Stimulated activated naive B cell treated with anti-CD40 and anti-IgM and Interleukin-4, amounts not matched to agents 10 μg/mL and 1 μg/mL and 100 μg/mL, for 72 hours (primary cell): ENCODE measurements at regions not wholly inside any gene's neighbourhood (a gene's known extent, or its start where the extent isn't known, plus 50 kb on each side); places are given as distances from the start of the nearest gene placed in this dataset.
"Not testable (repeated sequence)": the region's sequence is repeated elsewhere in the genome, so short reads cannot be mapped to it uniquely, and the experiment has no call there.

ENCODE experiments used
- ATAC-seq, 2 donors: fragments of 150-1000 bp; cut with Tn5 transposase; replicated peaks; 2 replicates each; pipeline ENCODE4 v1.10.0; 2021; ENCODE audit warnings: moderate library complexity in 1 of 2
- DNase-seq: peaks from one replicate; pipeline ENCODE4 v3.0.0; 2021
- H3K27ac Mint-ChIP-seq: one replicate; pipeline ENCODE4 v1.8.0; 2022; ENCODE audit warnings: mild to moderate bottlenecking, mixed read lengths
- H3K27me3 Mint-ChIP-seq, 2 donors: one replicate each; pipeline ENCODE4 v1.8.0; 2022; ENCODE audit warnings: mixed read lengths in 2 of 2
- H3K36me3 Mint-ChIP-seq, 2 donors: one replicate each; pipeline ENCODE4 v1.8.0; 2022; ENCODE audit warnings: mixed read lengths in 2 of 2, mild to moderate bottlenecking in 1 of 2
- H3K4me1 Mint-ChIP-seq, 2 donors: one replicate each; pipeline ENCODE4 v1.8.0; 2022; ENCODE audit warnings: mixed read lengths in 2 of 2, mild to moderate bottlenecking in 1 of 2
- H3K4me3 Mint-ChIP-seq, 2 donors: one replicate each; pipeline ENCODE4 v1.8.0; 2022; ENCODE audit warnings: mild to moderate bottlenecking in 2 of 2, mixed read lengths in 2 of 2, moderate library complexity in 1 of 2
- H3K9me3 Mint-ChIP-seq, 2 donors: one replicate each; pipeline ENCODE4 v1.8.0; 2022; ENCODE audit warnings: mixed read lengths in 2 of 2, mild to moderate bottlenecking in 1 of 2

GRCh38 chr4:11066584-11066983 is 362.1 kb downstream of the HS3ST1 start:
- not testable (repeated sequence) for ATAC-seq, H3K36me3 Mint-ChIP-seq, H3K27me3 Mint-ChIP-seq, DNase-seq, H3K9me3 Mint-ChIP-seq, H3K27ac Mint-ChIP-seq
- H3K4me1 Mint-ChIP-seq: peaks cover 4 to 12% of the 10 kb centered on the region in 2 donors
- H3K4me3 Mint-ChIP-seq: peak overlapping the region in 1 of 2 donors; percentile 39

- H3K36me3 Mint-ChIP-seq, DNase-seq, ATAC-seq, H3K4me3 Mint-ChIP-seq, H3K9me3 Mint-ChIP-seq, H3K27me3 Mint-ChIP-seq, H3K27ac Mint-ChIP-seq, H3K4me1 Mint-ChIP-seq: not testable (repeated sequence)
Measured at GRCh38 chr4:11060637-11061036, 368.1 kb downstream of the HS3ST1 start.

GRCh38 chr4:11054937-11055336 is 370.4 kb upstream of the CLNK start:
- not testable (repeated sequence) for H3K27me3 Mint-ChIP-seq, H3K27ac Mint-ChIP-seq, H3K4me1 Mint-ChIP-seq, H3K4me3 Mint-ChIP-seq, H3K9me3 Mint-ChIP-seq, H3K36me3 Mint-ChIP-seq, ATAC-seq, DNase-seq

GRCh38 chr4:11053601-11054220 is 369.1 kb upstream of the CLNK start:
- Mint-ChIP-seq H3K27me3 (no peaks in the 10 kb centered on the region), H3K4me3 (no peak overlapping the region), H3K4me1 (peaks cover 7% of the 10 kb centered on the region in 2 donors), H3K27ac (no peak overlapping the region), H3K9me3 (peaks cover 0 to 4% of the 10 kb centered on the region in 2 donors), H3K36me3 (no peaks in the 10 kb centered on the region)
- DNase-seq (no peak), ATAC-seq (no peak)

GRCh38 chr4:11051181-11051580 is 366.6 kb upstream of the CLNK start:
- H3K27ac Mint-ChIP-seq: no peak overlapping the region
- H3K27me3 Mint-ChIP-seq: no peaks in the 10 kb centered on the region

GRCh38 chr4:11050766-11051165 is 366.2 kb upstream of the CLNK start:
- ATAC-seq (no peak), DNase-seq (no peak)
- H3K4me3 Mint-ChIP-seq: no peak overlapping the region
- no peaks in the 10 kb centered on the region for H3K27me3 Mint-ChIP-seq
- H3K27ac Mint-ChIP-seq: no peak overlapping the region
- H3K9me3 Mint-ChIP-seq: peaks cover 7 to 12% of the 10 kb centered on the region in 2 donors
- peaks cover 11 to 18% of the 10 kb centered on the region in 2 donors for H3K4me1 Mint-ChIP-seq
- peaks cover 6 to 9% of the 10 kb centered on the region in 2 donors for H3K36me3 Mint-ChIP-seq

More at GRCh38 chr4:11051181-11051580, 366.6 kb upstream of the CLNK start:
- ATAC-seq (no peak), DNase-seq (no peak)
- peaks cover 5 to 9% of the 10 kb centered on the region in 2 donors for H3K9me3 Mint-ChIP-seq
- peaks cover 5 to 6% of the 10 kb centered on the region in 2 donors for H3K36me3 Mint-ChIP-seq
- no peak overlapping the region for H3K4me3 Mint-ChIP-seq
- peaks cover 11 to 18% of the 10 kb centered on the region in 2 donors for H3K4me1 Mint-ChIP-seq

- Mint-ChIP-seq H3K27me3 (no peaks in the 10 kb centered on the region), H3K4me3 (no peak overlapping the region), H3K27ac (no peak overlapping the region), H3K9me3 (peaks cover 12 to 22% of the 10 kb centered on the region in 2 donors), H3K36me3 (peaks cover 6 to 16% of the 10 kb centered on the region in 2 donors), H3K4me1 (peaks cover 24 to 25% of the 10 kb centered on the region in 2 donors)
- ATAC-seq (no peak), DNase-seq (no peak)
Measured at GRCh38 chr4:11049001-11049400, 364.4 kb upstream of the CLNK start.

- DNase-seq: no peak
- no peaks in the 10 kb centered on the region for H3K27me3 Mint-ChIP-seq
- H3K9me3 Mint-ChIP-seq: peaks cover 15 to 19% of the 10 kb centered on the region in 2 donors
- H3K36me3 Mint-ChIP-seq: peaks cover 9 to 16% of the 10 kb centered on the region in 2 donors
- peaks cover 38 to 62% of the 10 kb centered on the region in 2 donors for H3K4me1 Mint-ChIP-seq
- peak; percentile 27 to 49 for ATAC-seq
- no peak overlapping the region for H3K27ac Mint-ChIP-seq
- H3K4me3 Mint-ChIP-seq: peak overlapping the region in 1 of 2 donors; percentile 23
Measured at GRCh38 chr4:11042760-11043159, 358.2 kb upstream of the CLNK start.

- no peak for DNase-seq
- peaks cover 0 to 3% of the 10 kb centered on the region in 2 donors for H3K36me3 Mint-ChIP-seq
- ATAC-seq: peak; percentile 4 to 34
- H3K4me3 Mint-ChIP-seq: no peak overlapping the region
- H3K4me1 Mint-ChIP-seq: peaks cover 27 to 45% of the 10 kb centered on the region in 2 donors
- no peaks in the 10 kb centered on the region for H3K27me3 Mint-ChIP-seq
- H3K9me3 Mint-ChIP-seq: peaks cover 3 to 5% of the 10 kb centered on the region in 2 donors
- no peak overlapping the region for H3K27ac Mint-ChIP-seq
Measured at GRCh38 chr4:11039634-11040131, 355.1 kb upstream of the CLNK start.

GRCh38 chr4:11038926-11039325 is 354.4 kb upstream of the CLNK start:
- Mint-ChIP-seq H3K4me1 (peaks cover 20 to 37% of the 10 kb centered on the region in 2 donors), H3K9me3 (peaks cover 0 to 2% of the 10 kb centered on the region in 2 donors), H3K36me3 (peaks cover 0 to 3% of the 10 kb centered on the region in 2 donors), H3K27ac (no peak overlapping the region), H3K27me3 (no peaks in the 10 kb centered on the region), H3K4me3 (no peak overlapping the region)
- ATAC-seq (no peak), DNase-seq (no peak)

GRCh38 chr4:11037637-11038036 is 353.1 kb upstream of the CLNK start:
- DNase-seq: no peak
- Mint-ChIP-seq H3K27ac (no peak overlapping the region), H3K9me3 (peaks cover 0 to 3% of the 10 kb centered on the region in 2 donors), H3K4me1 (peaks cover 14 to 24% of the 10 kb centered on the region in 2 donors), H3K27me3 (no peaks in the 10 kb centered on the region), H3K4me3 (no peak overlapping the region), H3K36me3 (no peaks in the 10 kb centered on the region)
- no peak for ATAC-seq

GRCh38 chr4:11028334-11028733 is 343.8 kb upstream of the CLNK start:
- Mint-ChIP-seq H3K36me3 (peaks cover 9 to 10% of the 10 kb centered on the region in 2 donors), H3K27ac (no peak overlapping the region), H3K4me1 (peaks cover 0 to 9% of the 10 kb centered on the region in 2 donors), H3K27me3 (peaks cover 0 to 3% of the 10 kb centered on the region in 2 donors), H3K9me3 (peaks cover 12 to 15% of the 10 kb centered on the region in 2 donors), H3K4me3 (no peak overlapping the region)
- ATAC-seq (no peak), DNase-seq (no peak)

GRCh38 chr4:11021333-11021732 is 336.8 kb upstream of the CLNK start:
- ATAC-seq (no peak), DNase-seq (no peak)
- H3K4me1 Mint-ChIP-seq: peaks cover 0 to 5% of the 10 kb centered on the region in 2 donors
- H3K27me3 Mint-ChIP-seq: peaks cover 0 to 2% of the 10 kb centered on the region in 2 donors
- H3K4me3 Mint-ChIP-seq: no peak overlapping the region
- no peak overlapping the region for H3K27ac Mint-ChIP-seq
- no peaks in the 10 kb centered on the region for H3K9me3 Mint-ChIP-seq
- H3K36me3 Mint-ChIP-seq: no peaks in the 10 kb centered on the region

GRCh38 chr4:11019451-11020240 is 335.1 kb upstream of the CLNK start:
- ATAC-seq (no peak), DNase-seq (no peak)
- Mint-ChIP-seq H3K4me1 (peaks cover 2 to 3% of the 10 kb centered on the region in 2 donors), H3K4me3 (no peak overlapping the region), H3K27ac (no peak overlapping the region), H3K9me3 (no peaks in the 10 kb centered on the region), H3K36me3 (no peaks in the 10 kb centered on the region), H3K27me3 (no peaks in the 10 kb centered on the region)
